Progenitor cell of endocrine pancreas (in vitro differentiated cells): ENCODE measurements at regions not wholly inside any gene's neighbourhood (a gene's known extent, or its start where the extent isn't known, plus 50 kb on each side); places are given as distances from the start of the nearest gene placed in this dataset.
A peak's percentile ranks its signal among the peaks of the same experiment; 100 is the strongest.

Experiments used
- DNase-seq: peaks from one replicate; pipeline ENCODE4 v3.0.0; 2021; ENCODE audit warnings: low spot score; ENCODE audit not compliant: unreplicated experiment
- H3K27ac Mint-ChIP-seq: 2 replicates; pipeline ENCODE4 v1.8.0; 2021; ENCODE audit warnings: mild to moderate bottlenecking, moderate library complexity, mixed read lengths
- H3K27me3 Mint-ChIP-seq: 2 replicates; pipeline ENCODE4 v1.8.0; 2021; ENCODE audit warnings: mixed read lengths
- H3K36me3 Mint-ChIP-seq: 2 replicates; pipeline ENCODE4 v1.8.0; 2022; ENCODE audit warnings: mixed read lengths; ENCODE audit not compliant: insufficient read depth
- H3K4me1 Mint-ChIP-seq: 2 replicates; pipeline ENCODE4 v1.8.0; 2021; ENCODE audit warnings: low read depth, mixed read lengths
- H3K4me3 Mint-ChIP-seq: 2 replicates; pipeline ENCODE4 v1.8.0; 2021; ENCODE audit warnings: low read depth, mild to moderate bottlenecking, moderate library complexity, mixed read lengths
- H3K9me3 Mint-ChIP-seq: 2 replicates; pipeline ENCODE4 v1.8.0; 2021; ENCODE audit warnings: low read depth, mixed read lengths
- TF ChIP-seq, protein P1 (sequence below): fragments of 200-600 bp; sonication (generic); IDR thresholded peaks from one replicate; pipeline ENCODE4 v1.5.0; 2021; ENCODE audit warnings: antibody characterized with exemption, mild to moderate bottlenecking; ENCODE audit not compliant: unreplicated experiment

- H3K9me3 Mint-ChIP-seq = peaks cover 4% of the 10 kb centered on the region
- H3K36me3 Mint-ChIP-seq = no peaks in the 10 kb centered on the region
- H3K4me1 Mint-ChIP-seq = peaks cover 13% of the 10 kb centered on the region
- H3K27ac Mint-ChIP-seq = no peak overlapping the region
- no peak overlapping the region for H3K4me3 Mint-ChIP-seq
- no peak for DNase-seq
- no peaks in the 10 kb centered on the region for H3K27me3 Mint-ChIP-seq
- TF ChIP-seq, protein P1, sequence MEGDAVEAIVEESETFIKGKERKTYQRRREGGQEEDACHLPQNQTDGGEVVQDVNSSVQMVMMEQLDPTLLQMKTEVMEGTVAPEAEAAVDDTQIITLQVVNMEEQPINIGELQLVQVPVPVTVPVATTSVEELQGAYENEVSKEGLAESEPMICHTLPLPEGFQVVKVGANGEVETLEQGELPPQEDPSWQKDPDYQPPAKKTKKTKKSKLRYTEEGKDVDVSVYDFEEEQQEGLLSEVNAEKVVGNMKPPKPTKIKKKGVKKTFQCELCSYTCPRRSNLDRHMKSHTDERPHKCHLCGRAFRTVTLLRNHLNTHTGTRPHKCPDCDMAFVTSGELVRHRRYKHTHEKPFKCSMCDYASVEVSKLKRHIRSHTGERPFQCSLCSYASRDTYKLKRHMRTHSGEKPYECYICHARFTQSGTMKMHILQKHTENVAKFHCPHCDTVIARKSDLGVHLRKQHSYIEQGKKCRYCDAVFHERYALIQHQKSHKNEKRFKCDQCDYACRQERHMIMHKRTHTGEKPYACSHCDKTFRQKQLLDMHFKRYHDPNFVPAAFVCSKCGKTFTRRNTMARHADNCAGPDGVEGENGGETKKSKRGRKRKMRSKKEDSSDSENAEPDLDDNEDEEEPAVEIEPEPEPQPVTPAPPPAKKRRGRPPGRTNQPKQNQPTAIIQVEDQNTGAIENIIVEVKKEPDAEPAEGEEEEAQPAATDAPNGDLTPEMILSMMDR = peak; percentile 55
Observed at GRCh38 chr17:69609473-69610305, 195.2 kb downstream of the MAP2K6 start.

GRCh38 chr17:69620363-69620762 is 205.9 kb downstream of the MAP2K6 start:
- TF ChIP-seq, protein P1 = no peak
- peaks cover 5% of the 10 kb centered on the region for H3K27me3 Mint-ChIP-seq
- no peak overlapping the region for H3K4me3 Mint-ChIP-seq
- peaks cover 5% of the 10 kb centered on the region for H3K9me3 Mint-ChIP-seq
- H3K36me3 Mint-ChIP-seq = no peaks in the 10 kb centered on the region
- DNase-seq = no peak
- H3K27ac Mint-ChIP-seq = no peak overlapping the region
- no peaks in the 10 kb centered on the region for H3K4me1 Mint-ChIP-seq

GRCh38 chr17:69625474-69625873 is 211.0 kb downstream of the MAP2K6 start:
- H3K4me3 Mint-ChIP-seq = no peak overlapping the region

GRCh38 chr17:69630056-69630635 is 215.6 kb downstream of the MAP2K6 start:
- Mint-ChIP-seq H3K27me3 (peaks cover 2% of the 10 kb centered on the region), H3K36me3 (no peaks in the 10 kb centered on the region), H3K4me3 (no peak overlapping the region), H3K27ac (no peak overlapping the region), H3K4me1 (no peaks in the 10 kb centered on the region), H3K9me3 (peaks cover 8% of the 10 kb centered on the region)
- TF ChIP-seq, protein P1 = no peak
- no peak for DNase-seq

More at GRCh38 chr17:69625474-69625873, 211.0 kb downstream of the MAP2K6 start:
- H3K27ac Mint-ChIP-seq = no peak overlapping the region
- peaks cover 5% of the 10 kb centered on the region for H3K27me3 Mint-ChIP-seq
- H3K9me3 Mint-ChIP-seq = peaks cover 5% of the 10 kb centered on the region
- TF ChIP-seq, protein P1 = no peak
- no peak for DNase-seq
- H3K4me1 Mint-ChIP-seq = no peaks in the 10 kb centered on the region
- no peaks in the 10 kb centered on the region for H3K36me3 Mint-ChIP-seq

DNA sequence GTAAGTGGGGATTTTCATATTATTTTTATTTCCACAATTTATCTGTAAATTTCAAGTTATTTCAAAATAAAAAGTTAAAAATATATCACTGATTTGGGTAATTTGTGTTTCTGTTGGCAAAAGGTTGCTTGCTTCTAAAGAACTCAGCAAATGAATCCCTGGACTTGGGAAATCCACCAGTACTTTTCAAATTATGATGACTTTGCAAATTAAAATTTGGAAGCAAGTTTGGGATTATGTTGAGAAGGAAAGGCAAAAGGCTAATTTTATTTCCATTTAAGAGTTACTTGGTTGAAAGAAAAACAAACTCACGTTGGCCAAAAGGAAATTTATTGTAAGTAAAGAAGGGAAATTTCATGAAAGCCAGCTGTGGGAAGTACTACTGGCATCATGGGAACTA is 220.3 kb downstream of the MAP2K6 start:
- Mint-ChIP-seq H3K9me3 (peaks cover 8% of the 10 kb centered on the region), H3K4me3 (no peak overlapping the region), H3K36me3 (no peaks in the 10 kb centered on the region), H3K27me3 (no peaks in the 10 kb centered on the region), H3K4me1 (no peaks in the 10 kb centered on the region), H3K27ac (no peak overlapping the region)
- TF ChIP-seq, protein P1 = no peak
- no peak for DNase-seq
